Adrenal gland (tissue), 5 donors: ENCODE measurements at regions not wholly inside any gene's neighbourhood (a gene's known extent, or its start where the extent isn't known, plus 50 kb on each side); places are given as distances from the start of the nearest gene placed in this dataset.

Experiments used
- POLR2A ChIP-seq, 2 donors: fragments of 450-650 bp; IDR thresholded peaks; one replicate each; pipeline ENCODE4 v1.6.1; 2017; ENCODE audit warnings: antibody characterized with exemption in 2 of 2, mild to moderate bottlenecking in 2 of 2, moderate library complexity in 1 of 2
- TF ChIP-seq, protein P1 (sequence below), 6 experiments: fragments of 450-650 bp in 4 of 6; fragments of 200-600 bp in 2 of 6; sonication (generic) in 1 of 6; IDR thresholded peaks; 1 replicate in 5 of 6; 2 replicates in 1 of 6; pipeline versions ENCODE4 v1.5.1 to v1.8.0; 2016 to 2021; ENCODE audit warnings: antibody characterized with exemption in 6 of 6, mild to moderate bottlenecking in 2 of 6, moderate library complexity in 1 of 6
- donor health status: DM: no; HTN: no; CAD: no.

DNA sequence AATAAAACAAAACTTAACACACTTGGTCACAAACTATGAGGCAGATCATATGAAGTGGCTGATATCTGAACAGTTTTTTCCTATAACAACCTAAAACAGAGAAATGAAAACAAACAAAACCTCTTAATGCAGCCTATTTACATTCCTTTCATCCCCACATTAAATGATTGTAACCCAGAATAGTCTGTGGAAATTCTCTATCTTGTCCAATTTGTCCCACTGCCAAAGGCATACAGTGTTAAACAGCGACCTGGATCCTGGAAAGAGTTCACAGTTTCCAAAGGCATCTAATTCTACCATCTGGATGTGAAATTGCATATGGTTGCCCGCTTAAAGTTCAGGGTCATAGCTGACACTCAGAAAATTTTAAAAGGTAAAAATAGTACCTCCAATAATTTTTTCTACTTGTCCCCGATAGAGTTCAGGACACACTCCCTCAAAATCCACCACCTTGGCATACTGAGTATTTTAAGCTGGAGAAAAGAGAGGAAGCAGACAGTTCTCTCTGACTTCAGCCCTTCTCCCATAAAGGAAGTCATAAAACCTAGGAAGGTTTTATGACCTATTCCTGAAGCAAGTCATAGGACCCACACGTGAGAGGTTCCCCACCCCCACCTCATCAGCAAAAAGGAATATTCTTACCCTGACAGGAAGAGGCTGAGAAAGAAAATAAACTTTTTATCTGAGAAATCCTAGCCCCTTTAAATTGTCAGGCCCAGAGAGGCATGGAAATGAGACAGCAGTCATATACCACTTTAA is 270.2 kb downstream of the PAPSS1 start:
- TF ChIP-seq, protein P1, sequence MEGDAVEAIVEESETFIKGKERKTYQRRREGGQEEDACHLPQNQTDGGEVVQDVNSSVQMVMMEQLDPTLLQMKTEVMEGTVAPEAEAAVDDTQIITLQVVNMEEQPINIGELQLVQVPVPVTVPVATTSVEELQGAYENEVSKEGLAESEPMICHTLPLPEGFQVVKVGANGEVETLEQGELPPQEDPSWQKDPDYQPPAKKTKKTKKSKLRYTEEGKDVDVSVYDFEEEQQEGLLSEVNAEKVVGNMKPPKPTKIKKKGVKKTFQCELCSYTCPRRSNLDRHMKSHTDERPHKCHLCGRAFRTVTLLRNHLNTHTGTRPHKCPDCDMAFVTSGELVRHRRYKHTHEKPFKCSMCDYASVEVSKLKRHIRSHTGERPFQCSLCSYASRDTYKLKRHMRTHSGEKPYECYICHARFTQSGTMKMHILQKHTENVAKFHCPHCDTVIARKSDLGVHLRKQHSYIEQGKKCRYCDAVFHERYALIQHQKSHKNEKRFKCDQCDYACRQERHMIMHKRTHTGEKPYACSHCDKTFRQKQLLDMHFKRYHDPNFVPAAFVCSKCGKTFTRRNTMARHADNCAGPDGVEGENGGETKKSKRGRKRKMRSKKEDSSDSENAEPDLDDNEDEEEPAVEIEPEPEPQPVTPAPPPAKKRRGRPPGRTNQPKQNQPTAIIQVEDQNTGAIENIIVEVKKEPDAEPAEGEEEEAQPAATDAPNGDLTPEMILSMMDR (IDR thresholded peaks at IDR 0.05), result no peak
- TF ChIP-seq POLR2A (IDR thresholded peaks at IDR 0.05), result no peak
